ENCODE measurements at regions not wholly inside any gene's neighbourhood (a gene's known extent, or its start where the extent isn't known, plus 50 kb on each side); places are given as distances from the start of the nearest gene placed in this dataset.

DNA sequence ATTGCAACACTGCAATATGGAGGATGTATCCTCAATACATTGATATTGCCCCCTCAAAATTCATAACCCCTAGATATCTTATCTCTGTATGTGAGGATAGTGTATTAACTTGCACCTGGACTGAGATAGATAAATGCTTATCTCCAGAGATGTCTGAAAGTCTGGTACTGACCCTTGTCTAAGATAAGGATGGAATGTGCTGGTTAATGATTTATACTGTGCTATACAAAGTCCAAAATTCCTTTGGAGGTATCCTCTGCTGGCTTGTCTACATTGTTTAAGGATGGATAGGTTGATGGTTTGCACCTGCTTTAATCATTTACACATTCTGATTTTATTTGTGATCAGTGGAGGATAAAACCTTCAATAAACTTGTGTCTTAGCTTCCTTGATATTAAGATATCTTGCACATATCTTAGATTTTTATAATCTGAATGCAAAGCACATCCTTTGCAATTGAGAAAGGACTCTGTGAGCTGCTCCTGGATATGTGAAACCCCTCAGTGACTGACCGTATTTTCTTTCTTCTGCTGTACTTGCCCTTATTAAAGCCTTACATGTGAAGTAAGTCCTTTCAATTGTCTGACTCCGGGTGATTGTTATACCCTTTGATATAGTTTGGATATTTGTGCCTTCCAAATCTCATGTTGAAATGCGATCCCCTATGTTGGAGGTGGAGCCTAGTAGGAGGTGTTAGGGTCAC, 430.3 kb upstream of the MAOA start:
- H3K4me3 Mint-ChIP-seq: no peak overlapping the region
- H3K4me1 Mint-ChIP-seq (ENCODE audit: low read depth): no peaks in the 10 kb centered on the region
- H3K27me3 Mint-ChIP-seq: no peaks in the 10 kb centered on the region
- intact Hi-C loops (cut with DNase I, micrococcal nuclease): no loop called here
- no peaks in the 10 kb centered on the region for H3K36me3 ChIP-seq (ENCODE audit: insufficient read depth, low read length)
- DNase-seq: no peak
- no peak overlapping the region for H3K4me3 ChIP-seq (ENCODE audit: low read length)
- H3K27ac ChIP-seq (ENCODE audit: low read depth in 1 of 2, low read length in 2 of 2): no peak overlapping the region
- POLR2A ChIA-PET: interaction anchor here (0.6 kb wide), 1 partner anchor 902 kb away, joined by 4 read pairs; no protein-coding TSS in a partner anchor
- H3K9me3 Mint-ChIP-seq: no peaks in the 10 kb centered on the region
- TF ChIP-seq, protein P1, sequence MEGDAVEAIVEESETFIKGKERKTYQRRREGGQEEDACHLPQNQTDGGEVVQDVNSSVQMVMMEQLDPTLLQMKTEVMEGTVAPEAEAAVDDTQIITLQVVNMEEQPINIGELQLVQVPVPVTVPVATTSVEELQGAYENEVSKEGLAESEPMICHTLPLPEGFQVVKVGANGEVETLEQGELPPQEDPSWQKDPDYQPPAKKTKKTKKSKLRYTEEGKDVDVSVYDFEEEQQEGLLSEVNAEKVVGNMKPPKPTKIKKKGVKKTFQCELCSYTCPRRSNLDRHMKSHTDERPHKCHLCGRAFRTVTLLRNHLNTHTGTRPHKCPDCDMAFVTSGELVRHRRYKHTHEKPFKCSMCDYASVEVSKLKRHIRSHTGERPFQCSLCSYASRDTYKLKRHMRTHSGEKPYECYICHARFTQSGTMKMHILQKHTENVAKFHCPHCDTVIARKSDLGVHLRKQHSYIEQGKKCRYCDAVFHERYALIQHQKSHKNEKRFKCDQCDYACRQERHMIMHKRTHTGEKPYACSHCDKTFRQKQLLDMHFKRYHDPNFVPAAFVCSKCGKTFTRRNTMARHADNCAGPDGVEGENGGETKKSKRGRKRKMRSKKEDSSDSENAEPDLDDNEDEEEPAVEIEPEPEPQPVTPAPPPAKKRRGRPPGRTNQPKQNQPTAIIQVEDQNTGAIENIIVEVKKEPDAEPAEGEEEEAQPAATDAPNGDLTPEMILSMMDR (IDR thresholded peaks at IDR 0.05): no peak
- no peak for ATAC-seq (ENCODE audit: poor library complexity)
- H3K9me3 ChIP-seq (ENCODE audit: control insufficient read depth in 1 of 2, insufficient read depth in 1 of 2, low read length in 2 of 2): no peaks in the 10 kb centered on the region
- H3K4me1 ChIP-seq (ENCODE audit: insufficient read depth, low read length): no peaks in the 10 kb centered on the region
- H3K36me3 Mint-ChIP-seq (ENCODE audit: low read depth): no peaks in the 10 kb centered on the region
- CTCF ChIA-PET: no interaction called here
- H3K27ac Mint-ChIP-seq: no peak overlapping the region
- peaks cover 0 to 2% of the 10 kb centered on the region in 2 experiments for H3K27me3 ChIP-seq (ENCODE audit: control insufficient read depth in 1 of 2, insufficient read depth in 2 of 2, low read length in 2 of 2)

DNA sequence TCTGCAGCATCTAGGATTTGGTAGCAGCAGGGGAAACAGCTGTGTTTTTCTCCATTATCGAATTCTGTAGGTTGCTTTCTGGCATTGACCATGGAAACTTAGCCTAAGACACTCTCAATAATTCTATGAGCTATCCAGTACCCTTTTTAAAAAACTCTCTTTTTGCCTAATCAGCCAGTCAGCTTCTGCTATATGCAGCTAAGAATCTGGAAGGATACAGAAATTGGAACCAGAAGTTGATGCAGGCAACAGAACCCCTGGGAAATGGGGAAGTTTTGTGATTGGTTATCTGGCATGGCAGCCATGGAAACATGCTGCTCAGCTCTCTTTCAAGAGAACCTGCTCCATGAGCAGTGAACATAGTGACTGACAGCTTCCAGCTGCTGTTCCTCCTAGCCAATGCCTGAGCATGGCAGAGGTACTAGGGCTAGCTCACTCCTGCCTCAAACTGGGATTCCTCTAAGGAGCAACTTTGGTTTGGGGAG, 417.6 kb upstream of the MAOA start:
- Mint-ChIP-seq H3K27ac (no peak overlapping the region), H3K4me1 (ENCODE audit: low read depth) (no peaks in the 10 kb centered on the region), H3K4me3 (no peak overlapping the region), H3K27me3 (no peaks in the 10 kb centered on the region), H3K36me3 (ENCODE audit: low read depth) (no peaks in the 10 kb centered on the region), H3K9me3 (peaks cover 2% of the 10 kb centered on the region)
- Histone ChIP-seq H3K36me3 (ENCODE audit: insufficient read depth, low read length) (no peaks in the 10 kb centered on the region), H3K9me3 (ENCODE audit: control insufficient read depth in 1 of 2, insufficient read depth in 1 of 2, low read length in 2 of 2) (no peaks in the 10 kb centered on the region), H3K27me3 (ENCODE audit: control insufficient read depth in 1 of 2, insufficient read depth in 2 of 2, low read length in 2 of 2) (no peaks in the 10 kb centered on the region), H3K4me3 (ENCODE audit: low read length) (no peak overlapping the region), H3K27ac (ENCODE audit: low read depth in 1 of 2, low read length in 2 of 2) (no peak overlapping the region), H3K4me1 (ENCODE audit: insufficient read depth, low read length) (no peaks in the 10 kb centered on the region)
- no peak for DNase-seq
- POLR2A ChIA-PET: no interaction called here
- TF ChIP-seq, protein P1 (IDR thresholded peaks at IDR 0.05): no peak
- no peak for ATAC-seq (ENCODE audit: poor library complexity)
- CTCF ChIA-PET: no interaction called here
- intact Hi-C loops (cut with DNase I, micrococcal nuclease): no loop called here

DNA sequence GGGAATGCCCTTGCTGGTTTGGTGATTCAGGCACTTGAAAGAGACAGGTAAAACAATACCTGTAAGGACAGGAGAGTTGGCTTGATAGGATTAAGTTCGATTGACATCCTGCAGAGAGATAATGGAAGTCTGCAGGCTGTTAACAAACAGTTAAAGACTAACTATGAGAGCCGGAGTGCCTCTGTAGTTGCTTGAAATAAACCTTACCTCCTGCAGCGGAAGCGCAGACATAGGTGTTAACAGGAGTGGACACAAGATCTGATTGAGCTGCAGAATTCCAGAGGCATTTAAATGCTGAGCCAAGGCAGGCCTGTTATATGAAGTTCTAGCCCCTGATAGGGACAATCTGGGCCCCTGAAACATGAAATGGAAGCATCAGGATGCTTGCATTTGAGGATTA, 416.7 kb upstream of the MAOA start:
- intact Hi-C loops (cut with DNase I, micrococcal nuclease): no loop called here
- Mint-ChIP-seq H3K4me3 (no peak overlapping the region), H3K9me3 (peaks cover 2% of the 10 kb centered on the region), H3K36me3 (ENCODE audit: low read depth) (no peaks in the 10 kb centered on the region), H3K4me1 (ENCODE audit: low read depth) (no peaks in the 10 kb centered on the region), H3K27me3 (no peaks in the 10 kb centered on the region), H3K27ac (no peak overlapping the region)
- ATAC-seq (ENCODE audit: poor library complexity): no peak
- ChIA-PET CTCF (no interaction called here), POLR2A (no interaction called here)
- Histone ChIP-seq H3K4me1 (ENCODE audit: insufficient read depth, low read length) (no peaks in the 10 kb centered on the region), H3K9me3 (ENCODE audit: control insufficient read depth in 1 of 2, insufficient read depth in 1 of 2, low read length in 2 of 2) (no peaks in the 10 kb centered on the region), H3K27me3 (ENCODE audit: control insufficient read depth in 1 of 2, insufficient read depth in 2 of 2, low read length in 2 of 2) (no peaks in the 10 kb centered on the region), H3K27ac (ENCODE audit: low read depth in 1 of 2, low read length in 2 of 2) (no peak overlapping the region), H3K36me3 (ENCODE audit: insufficient read depth, low read length) (no peaks in the 10 kb centered on the region), H3K4me3 (ENCODE audit: low read length) (no peak overlapping the region)
- TF ChIP-seq, protein P1 (IDR thresholded peaks at IDR 0.05): no peak
- DNase-seq: no peak
